Right ventricle myocardium superior (tissue), 1 donor: ENCODE measurements at regions not wholly inside any gene's neighbourhood (a gene's known extent, or its start where the extent isn't known, plus 50 kb on each side); places are given as distances from the start of the nearest gene placed in this dataset.
A peak's percentile ranks its signal among the peaks of the same experiment; 100 is the strongest.
"Not testable (repeated sequence)": the region's sequence is repeated elsewhere in the genome, so short reads cannot be mapped to it uniquely, and the experiment has no call there.

Source experiments
- ATAC-seq: fragments of 200-7000 bp; cut with Tn5 transposase; one replicate; pipeline ENCODE4 v1.9.1; 2020; ENCODE audit warnings: mild to moderate bottlenecking; ENCODE audit not compliant: poor library complexity
- DNase-seq: peaks from one replicate; pipeline ENCODE4 v3.0.0-alpha.2; 2020
- intact Hi-C: fragments of 100-400 bp; cut with DNase I; formaldehyde crosslinking; loops from one replicate; pipeline ENCODE4 v1.11.2; 2022
- donor health status: DM: no; HTN: yes; CAD: no; lungs with severe emphysema.

DNA sequence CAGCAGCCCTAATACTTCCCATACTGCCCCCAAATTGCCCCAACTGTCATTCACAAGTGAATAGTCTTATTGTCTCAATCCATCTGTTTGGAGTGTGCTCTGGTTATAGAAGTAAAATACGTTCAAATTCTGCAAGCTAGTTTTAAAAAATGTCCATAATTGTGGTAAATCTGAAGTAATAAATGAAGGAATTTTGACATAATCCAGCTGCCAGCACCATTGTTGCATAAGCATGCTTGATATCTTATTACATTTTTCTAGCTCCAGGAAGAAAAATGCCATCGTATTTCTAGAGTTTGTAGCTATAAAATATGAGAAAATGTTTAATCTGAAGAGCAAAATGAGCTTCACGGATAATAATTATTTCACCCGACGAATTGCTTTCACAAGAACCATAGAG, 664.7 kb downstream of the RFPL4B start:
- intact Hi-C loops = no loop called here
- ATAC-seq (peak; percentile 64), DNase-seq (no peak)

DNA sequence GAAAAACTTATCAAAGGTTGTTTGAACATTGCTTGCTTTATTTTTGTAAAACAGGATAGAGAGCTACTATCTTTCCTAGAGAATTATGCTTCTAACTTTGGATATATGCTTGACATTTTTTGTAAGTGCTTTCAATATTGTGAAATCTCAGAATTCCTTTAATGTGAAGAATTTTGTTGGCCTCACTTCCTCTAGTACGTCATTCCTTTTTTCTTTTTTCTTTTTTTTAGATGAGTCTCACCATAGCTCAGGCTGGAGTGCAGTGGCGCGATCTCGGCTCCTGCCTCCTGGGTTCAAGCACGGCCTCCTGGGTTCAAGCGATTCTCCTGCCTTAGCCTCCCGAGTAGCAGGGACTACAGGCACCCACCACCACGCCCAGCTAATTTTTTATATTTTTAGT, 668.1 kb downstream of the RFPL4B start:
- DNase-seq (peak; percentile 44), ATAC-seq (peak; percentile 59)
- intact Hi-C loops = no loop called here

DNA sequence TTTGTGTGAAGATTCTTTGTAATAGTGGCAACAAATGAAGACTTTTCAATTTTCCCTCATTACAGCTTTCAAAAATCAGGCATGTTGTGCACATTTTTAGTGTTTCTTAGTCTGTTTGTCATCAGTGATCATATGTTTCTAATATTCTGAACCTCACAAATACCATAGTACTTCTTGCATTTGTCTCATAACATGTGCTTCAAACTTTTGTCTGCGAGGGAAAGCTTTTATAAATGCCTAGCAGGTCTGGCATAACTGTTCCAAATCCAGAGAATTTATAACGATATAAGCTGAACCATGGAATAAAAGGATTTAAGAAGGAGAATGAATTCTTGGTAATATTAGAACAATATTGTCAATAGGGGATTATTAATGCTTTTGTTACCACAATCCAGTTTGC, 670.2 kb downstream of the RFPL4B start:
- intact Hi-C loops = no loop called here
- DNase-seq = no peak
- no peak for ATAC-seq

DNA sequence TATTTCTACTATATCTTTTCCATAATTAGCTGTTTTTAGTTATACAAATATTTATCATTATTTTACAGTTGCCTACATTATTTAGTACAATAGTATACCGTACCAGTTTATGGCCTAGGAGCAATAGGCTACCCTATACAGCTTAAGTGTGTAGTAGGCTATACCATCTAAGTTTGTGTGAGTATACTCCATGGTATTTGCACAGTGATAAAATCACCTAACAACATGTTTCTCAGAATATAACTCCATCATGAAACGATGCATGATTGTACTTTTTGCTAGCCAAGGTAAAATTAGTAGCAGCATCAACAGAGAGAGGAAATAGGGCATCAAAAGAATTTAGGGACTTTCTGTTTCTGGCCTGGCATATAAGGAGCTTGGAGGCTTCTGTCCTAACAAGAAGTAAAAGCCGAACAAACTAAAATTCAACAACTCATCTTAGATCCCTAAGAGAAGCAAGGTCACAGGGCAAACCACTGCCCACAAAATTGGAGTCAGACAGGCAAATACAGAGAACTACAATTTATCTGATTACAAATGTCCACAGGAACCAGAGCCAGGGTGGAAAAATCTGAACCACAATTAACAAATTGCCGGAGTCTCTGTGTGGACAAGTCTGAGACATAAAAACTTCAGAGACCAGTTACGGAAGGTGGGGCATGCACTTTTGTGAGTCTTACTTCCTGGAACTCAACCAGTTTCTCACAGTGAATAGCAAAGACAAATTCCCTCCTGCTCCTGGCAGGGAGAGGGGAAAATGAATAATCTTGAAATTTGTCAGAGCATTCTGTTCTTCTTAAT, 671.4 kb downstream of the RFPL4B start:
- DNase-seq = no peak
- intact Hi-C loops = no loop called here

DNA sequence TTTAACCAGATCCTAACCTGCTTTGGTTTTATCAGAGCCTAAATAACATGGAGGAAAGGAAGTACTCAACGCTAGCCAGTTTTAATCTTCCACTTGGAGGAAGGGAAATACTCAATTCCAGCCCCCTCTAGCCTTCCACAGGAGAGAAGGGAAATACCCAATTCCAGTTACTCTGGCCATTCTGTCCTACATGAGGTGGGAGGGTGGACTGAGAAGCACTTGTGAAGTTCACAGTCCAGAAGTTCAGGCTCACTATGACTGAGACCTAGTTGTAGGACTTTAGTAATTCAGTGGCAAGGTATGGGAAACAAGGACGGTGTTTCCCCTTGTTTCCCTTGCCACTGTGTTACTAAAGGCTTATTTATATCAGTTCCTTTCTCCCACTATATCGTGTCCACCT, 672.0 kb downstream of the RFPL4B start:
- intact Hi-C loops = no loop called here
- no peak for DNase-seq
- no peak for ATAC-seq

More for the DNA sequence above, 671.4 kb downstream of the RFPL4B start:
- peak; percentile 68 for ATAC-seq

DNA sequence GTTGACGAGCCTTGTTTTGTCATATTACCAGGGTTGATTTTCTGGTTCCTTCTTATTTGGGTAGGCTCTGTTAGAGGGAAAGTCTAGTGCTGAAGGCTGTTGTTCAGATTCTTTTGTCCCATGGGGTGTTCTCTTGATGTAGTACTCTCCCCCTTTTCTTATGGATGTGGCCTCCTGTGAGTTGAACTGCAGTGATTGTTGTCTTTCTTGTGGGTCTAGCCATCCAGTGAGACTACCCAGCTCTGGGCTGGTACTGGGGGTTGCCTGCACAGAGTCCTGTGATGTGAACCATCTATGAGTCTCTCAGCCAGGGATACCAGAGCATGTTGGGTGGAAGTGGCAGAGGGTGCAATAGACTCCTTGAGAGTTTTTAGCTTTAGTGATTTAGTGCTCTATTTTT, 680.6 kb downstream of the RFPL4B start:
- DNase-seq (no peak), ATAC-seq (no peak)
- intact Hi-C loops = no loop called here

DNA sequence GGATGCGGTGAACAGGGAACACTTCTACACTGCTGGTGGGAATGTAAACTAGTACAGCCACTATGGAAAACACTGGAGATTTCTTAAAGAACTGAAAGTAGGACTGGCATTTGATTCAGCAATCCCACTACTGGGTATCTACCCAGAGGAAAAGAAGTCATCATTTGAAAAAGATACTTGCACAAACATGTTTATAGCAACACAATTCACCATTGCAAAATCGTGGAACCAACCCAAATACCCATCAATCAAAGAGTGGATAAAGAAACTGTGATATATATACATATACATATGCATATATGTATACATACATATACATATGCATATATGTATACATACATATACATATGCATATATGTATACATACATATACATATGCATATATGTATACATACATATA, 682.0 kb downstream of the RFPL4B start:
- intact Hi-C loops, DNase-seq, ATAC-seq: not testable (repeated sequence)

DNA sequence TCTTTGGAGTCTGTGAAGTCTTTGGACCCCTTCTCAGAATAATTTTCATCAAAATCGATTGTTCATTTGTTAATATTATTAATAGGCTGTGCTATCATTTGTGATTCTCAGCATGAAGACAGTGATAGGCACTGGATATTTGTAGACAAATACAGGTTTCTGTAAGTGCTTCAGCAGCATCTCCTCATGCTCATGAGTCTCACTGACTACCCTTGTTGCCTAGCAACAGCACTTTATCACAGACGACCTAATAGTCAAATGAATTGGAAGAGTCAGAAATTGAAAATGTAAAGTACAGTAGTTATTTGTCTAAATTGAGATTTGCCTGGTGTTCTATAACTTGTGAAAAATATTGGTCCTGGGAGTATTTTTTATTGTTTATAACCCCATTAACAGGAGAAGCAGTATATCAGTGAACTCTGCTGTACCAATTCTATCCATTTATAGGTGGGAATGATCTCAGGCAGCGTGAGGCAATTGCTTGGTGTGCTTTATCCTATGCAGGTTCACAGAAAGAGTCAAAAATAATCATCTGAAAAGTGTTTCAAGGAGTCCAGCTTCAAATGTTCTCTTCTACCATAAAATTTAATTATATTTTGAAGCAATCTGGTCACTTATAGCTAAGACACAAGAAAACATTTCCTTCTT, 684.6 kb downstream of the RFPL4B start:
- ATAC-seq (no peak), DNase-seq (no peak)
- intact Hi-C loops = no loop called here

DNA sequence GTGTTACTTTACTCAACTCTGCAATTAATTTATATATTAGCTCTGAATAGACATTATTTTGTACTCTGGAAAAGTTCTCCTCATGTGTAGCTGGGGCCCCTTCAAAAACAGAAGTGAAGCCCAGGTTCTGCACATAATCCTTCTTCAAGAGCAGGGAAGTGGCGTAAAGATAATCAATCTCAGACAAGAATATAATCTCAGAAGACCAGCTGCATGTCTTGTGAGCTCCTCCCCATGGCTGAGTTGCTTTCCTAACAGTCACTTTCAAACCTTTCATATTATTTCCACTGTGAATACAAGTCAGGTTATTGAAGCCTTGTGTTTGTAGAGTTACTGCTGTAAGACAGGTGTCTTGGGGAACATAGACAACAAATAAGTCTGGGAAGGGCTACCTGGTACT, 691.9 kb downstream of the RFPL4B start:
- intact Hi-C loops = no loop called here
- ATAC-seq (no peak), DNase-seq (no peak)

DNA sequence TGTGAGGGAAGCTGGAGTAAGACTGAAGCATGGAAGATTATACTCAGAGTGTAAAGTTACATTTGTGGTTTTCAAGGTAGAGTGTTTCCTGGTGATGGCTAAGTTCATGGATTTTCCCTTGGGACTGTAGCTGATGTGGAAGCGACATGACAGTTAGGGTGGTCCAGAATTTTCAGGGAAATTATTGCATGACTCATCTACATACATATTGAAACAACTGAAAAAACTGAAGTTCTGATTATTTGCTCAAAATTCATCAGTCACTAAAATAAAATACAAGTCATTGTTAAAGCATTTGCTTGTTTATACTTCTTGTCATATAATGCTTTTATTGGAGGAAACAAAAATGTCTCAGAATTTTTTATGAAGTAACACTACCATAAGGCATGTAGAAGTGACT, 700.0 kb downstream of the RFPL4B start:
- intact Hi-C loops = no loop called here
- ATAC-seq = no peak
- no peak for DNase-seq

DNA sequence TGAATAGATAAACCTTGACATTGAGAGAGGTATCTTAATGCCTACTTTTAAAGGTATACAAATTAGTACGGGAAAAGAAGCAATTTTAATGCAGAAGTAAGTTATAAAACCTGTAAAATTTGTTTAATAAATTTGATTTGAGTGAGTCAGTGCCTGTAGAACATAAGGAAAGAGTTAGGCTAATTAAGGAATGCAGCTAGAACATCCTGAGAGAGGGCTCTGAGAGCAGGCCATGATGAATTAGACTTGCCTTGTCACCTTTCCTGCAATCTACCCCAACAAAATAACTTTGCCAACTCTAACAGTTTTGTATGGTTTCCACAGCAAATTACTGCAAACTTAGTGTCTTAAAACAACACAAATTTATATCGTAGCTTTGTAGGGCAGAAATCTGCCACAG, 700.8 kb downstream of the RFPL4B start:
- intact Hi-C loops = no loop called here
- ATAC-seq (no peak), DNase-seq (no peak)

DNA sequence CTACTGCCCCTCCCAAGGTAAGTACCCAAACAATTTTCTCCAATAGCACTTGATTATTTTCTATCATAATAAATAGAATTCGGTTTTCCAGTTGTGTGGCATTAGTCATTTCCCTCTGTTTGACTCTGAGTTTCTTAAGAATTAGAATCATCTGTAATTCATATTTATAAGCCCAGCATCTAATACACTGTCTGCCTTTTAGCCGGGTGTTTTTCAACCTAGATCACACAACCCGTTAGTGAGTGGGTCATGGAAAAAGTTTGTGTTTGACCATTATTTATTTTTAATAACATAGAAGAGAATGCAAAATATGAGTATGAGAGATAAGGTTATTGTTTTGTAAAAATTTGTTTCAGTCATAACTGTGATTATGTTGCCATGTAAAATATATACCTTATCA, 701.6 kb downstream of the RFPL4B start:
- no peak for DNase-seq
- ATAC-seq = no peak
- intact Hi-C loops = no loop called here

DNA sequence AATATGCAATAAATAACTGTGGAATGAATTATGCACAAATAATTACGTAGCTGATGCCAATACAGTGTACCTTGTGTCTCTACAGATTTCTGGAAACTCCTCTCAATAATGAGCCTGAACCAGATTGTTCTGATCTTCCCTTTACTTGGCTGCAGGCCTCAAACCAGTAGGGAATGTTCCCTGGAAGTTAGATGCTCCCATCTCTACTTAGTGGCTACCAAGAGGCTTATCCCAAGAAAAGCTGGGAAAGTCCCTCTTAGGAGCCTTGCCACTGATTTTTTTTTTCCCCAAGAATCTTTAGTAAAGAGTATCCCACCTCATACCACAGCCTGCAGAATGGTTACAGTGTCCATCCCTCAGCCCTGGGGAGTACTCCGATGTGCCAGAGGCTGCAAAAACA, 702.1 kb downstream of the RFPL4B start:
- intact Hi-C loops = no loop called here
- ATAC-seq = no peak
- no peak for DNase-seq

DNA sequence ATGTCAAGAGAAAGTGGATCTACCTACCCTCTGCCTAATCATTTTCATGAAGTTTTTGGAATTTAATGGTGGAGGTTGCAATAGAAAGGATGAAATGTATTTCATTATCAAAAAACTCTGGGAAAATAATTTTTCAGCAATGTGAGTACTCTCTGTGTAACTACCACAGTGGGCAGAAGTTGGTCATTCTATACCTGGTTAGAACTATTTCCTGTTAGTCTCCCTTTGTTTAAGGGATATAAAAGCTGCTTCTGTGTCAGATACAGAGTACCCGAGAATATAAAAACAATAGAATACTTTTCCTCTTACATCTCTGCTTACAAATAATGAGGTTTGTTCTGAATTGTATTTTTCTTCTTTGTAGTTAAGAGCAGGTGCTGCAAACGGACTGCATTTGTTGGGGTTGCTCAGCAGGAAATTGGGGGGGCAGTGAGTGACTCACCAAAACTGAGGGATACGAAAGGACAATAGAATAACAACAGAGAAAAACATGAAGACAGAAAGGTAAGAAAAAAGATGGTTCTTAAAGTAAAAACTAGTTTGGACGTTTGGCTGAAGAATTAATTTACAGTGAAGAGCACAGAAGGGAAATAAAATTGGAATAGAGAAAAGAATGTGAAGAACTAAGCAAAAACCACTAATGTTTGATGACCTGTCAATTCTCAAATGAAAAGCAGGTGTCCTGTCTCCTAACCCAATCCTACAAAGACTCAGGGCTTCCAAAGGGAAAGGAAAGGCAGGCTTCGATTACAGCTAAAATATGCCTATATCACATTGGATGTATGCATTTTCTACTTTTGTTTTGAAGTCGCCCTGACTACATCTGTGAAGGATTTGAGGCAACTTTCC, 703.1 kb downstream of the RFPL4B start:
- intact Hi-C loops = no loop called here
- no peak for ATAC-seq
- DNase-seq = no peak

DNA sequence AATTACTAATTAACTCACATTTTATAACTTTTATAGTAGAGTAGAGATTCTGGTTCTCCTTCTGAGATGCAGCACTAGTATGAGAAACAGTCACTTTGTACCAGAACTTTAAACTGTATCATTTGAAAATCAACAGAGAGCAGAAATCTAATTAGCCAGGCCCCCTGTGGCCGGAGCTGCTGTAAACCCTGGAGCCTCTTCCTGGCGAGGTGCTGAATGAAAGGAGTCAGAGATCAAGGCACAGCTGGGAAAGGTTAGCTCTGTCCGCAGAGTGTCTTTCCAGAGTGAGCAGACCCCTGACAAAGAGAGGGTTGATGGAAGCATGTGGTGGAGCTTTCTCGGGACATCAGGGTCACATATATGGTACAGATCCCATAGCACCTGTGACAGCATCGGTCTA, 703.8 kb downstream of the RFPL4B start:
- ATAC-seq (no peak), DNase-seq (no peak)
- intact Hi-C loops = no loop called here

DNA sequence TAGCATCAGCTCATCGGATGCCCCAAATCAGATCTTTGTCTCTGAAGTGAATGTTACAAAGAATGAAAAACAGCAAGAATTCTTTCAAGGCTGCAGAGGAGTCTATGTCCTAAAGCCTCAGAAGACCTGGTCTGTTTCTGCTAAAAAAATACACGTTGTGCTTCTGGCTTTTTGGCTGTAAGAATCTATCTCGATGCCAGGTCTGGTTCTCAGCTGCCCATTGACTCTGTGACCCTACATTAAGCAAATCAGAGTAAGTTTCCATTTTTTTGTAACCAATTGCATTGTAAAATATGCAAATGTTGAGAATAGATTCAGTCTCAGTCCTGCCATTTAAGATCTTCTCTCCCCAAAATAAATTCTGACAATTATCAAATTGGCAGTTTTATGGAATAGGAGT, 705.4 kb downstream of the RFPL4B start:
- DNase-seq = no peak
- ATAC-seq = peak; percentile 48
- intact Hi-C loops = no loop called here

DNA sequence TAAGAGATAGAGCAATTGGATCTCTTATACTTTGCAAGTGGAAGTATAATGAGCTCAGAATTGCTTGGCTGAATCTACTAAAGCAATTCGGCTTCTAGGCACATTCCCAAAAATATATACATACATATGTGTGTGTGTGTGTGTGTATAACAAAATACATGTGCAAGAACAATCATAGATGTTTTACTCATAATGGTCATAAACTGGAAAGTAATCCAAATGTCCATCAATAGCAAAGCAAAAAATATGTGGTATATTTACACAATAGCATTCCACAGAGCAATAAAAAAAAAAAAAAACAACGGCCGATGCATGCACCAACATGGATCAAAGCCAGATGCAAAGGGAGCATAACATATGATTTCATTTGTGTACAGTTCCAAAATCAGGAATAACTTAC, 707.9 kb downstream of the RFPL4B start:
- ATAC-seq (no peak), DNase-seq (no peak)
- intact Hi-C loops = no loop called here

DNA sequence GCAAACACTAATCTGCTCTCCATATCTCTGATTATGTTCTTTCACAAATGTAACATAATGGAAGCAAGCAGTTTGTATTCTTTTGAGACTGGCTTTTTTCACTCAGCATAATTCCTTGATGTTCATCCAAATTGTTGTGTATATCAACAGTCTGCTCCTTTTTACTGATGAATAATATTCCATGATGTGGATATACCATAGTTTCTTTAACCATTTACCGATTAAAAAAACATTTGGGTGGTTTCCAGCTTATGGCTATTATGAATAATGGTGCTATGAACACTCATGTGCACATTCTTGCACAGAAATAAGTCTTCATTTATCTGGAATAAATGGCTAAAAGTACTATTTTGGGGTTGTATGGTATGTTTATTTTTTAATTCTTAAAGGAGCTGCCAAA, 708.9 kb downstream of the RFPL4B start:
- DNase-seq (no peak), ATAC-seq (no peak)
- intact Hi-C loops = no loop called here

DNA sequence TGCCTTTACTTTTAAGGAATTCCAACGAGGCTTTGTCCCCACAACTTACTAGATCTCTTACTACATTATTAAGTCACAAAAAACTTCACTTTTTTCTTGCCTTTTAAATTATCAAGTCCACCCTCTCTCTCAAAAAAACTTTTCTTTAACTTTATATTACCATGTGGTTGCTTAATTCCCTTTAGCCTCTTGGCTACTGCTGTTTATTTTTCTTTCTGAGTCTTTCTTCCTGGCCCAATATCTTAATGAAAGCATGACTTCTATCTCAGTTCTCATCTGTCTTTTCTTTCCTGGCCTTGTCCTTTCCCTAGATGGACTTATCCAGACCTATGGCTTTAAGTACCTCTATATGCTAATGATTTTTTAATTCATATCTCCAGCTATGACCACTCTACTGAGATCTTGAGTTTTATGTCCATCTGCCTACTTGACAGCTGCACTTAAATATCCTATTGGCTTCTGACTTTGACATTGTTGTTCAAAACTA, 710.5 kb downstream of the RFPL4B start:
- no peak for DNase-seq
- no peak for ATAC-seq
- intact Hi-C loops = no loop called here

DNA sequence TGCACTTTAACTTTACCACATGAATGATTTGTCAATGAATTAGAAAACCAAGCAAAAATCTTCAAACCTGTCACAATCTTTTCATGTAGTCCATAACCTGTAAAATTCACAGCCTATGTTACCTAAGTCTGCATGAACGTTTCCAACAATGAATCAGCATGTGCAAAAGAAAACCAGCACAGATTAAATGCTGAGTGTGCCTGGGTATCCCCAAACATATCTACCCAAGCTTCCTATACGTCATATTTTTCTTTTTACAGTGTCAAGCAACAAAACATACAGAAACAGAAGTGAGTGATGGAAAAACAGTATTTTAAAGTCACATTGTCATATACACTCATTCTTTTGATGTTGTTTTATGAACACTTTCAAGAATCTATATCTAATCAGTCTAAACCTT, 713.5 kb downstream of the RFPL4B start:
- intact Hi-C loops = no loop called here
- DNase-seq (no peak), ATAC-seq (no peak)
